HUES64 (cell line): ENCODE measurements at regions not wholly inside any gene's neighbourhood (a gene's known extent, or its start where the extent isn't known, plus 50 kb on each side); places are given as distances from the start of the nearest gene placed in this dataset.

Experiments used
- H3K27ac ChIP-seq: 2 replicates; pipeline ENCODE4 v1.7.0; 2013; ENCODE audit warnings: low read depth, low read length, inconsistent platforms
- H3K27me3 ChIP-seq: 2 replicates; pipeline ENCODE4 v1.6.1; 2013; ENCODE audit warnings: mild to moderate bottlenecking, low read length; ENCODE audit not compliant: insufficient read depth
- H3K36me3 ChIP-seq: 2 replicates; pipeline ENCODE4 v1.6.1; 2013; ENCODE audit warnings: mild to moderate bottlenecking, low read length; ENCODE audit not compliant: insufficient read depth
- H3K4me1 ChIP-seq: 2 replicates; pipeline ENCODE4 v1.6.1; 2013; ENCODE audit warnings: mild to moderate bottlenecking, low read length, moderate library complexity; ENCODE audit not compliant: insufficient read depth
- H3K4me3 ChIP-seq: 2 replicates; pipeline ENCODE4 v1.5.1; 2013; ENCODE audit warnings: mild to moderate bottlenecking, low read length, moderate library complexity
- H3K9ac ChIP-seq: 2 replicates; pipeline ENCODE4 v1.6.1; 2013; ENCODE audit warnings: mild to moderate bottlenecking, low read depth, low read length
- H3K9me3 ChIP-seq: 2 replicates; pipeline ENCODE4 v1.6.1; 2013; ENCODE audit warnings: low read depth, low read length; ENCODE audit not compliant: insufficient read depth
- WGBS: fragments of 150-250, 120-280 bp; methylation state at CpG from one replicate; pipeline ENCODE4 v1.1.7; 2013; ENCODE audit warnings: missing lambda C conversion rate; 5-methylcytosine and 5-hydroxymethylcytosine counted together

- no peaks in the 10 kb centered on the region for H3K36me3 ChIP-seq
- no peaks in the 10 kb centered on the region for H3K27me3 ChIP-seq
- H3K4me1 ChIP-seq = no peaks in the 10 kb centered on the region
- WGBS = 99% methylated on average over 4 of the region's 4 CpGs
- H3K9ac ChIP-seq = no peak overlapping the region
- H3K4me3 ChIP-seq = no peak overlapping the region
- H3K27ac ChIP-seq = no peak overlapping the region
- H3K9me3 ChIP-seq = peaks cover 8% of the 10 kb centered on the region; the same call in 1 of the 2 replicates
Measured at GRCh38 chr17:15133826-15134225, 131.3 kb downstream of the PMP22 start.

- Histone ChIP-seq H3K36me3 (no peaks in the 10 kb centered on the region), H3K9me3 (peaks cover 8% of the 10 kb centered on the region; the same call in 1 of the 2 replicates), H3K9ac (no peak overlapping the region), H3K4me3 (no peak overlapping the region), H3K4me1 (no peaks in the 10 kb centered on the region), H3K27me3 (no peaks in the 10 kb centered on the region), H3K27ac (no peak overlapping the region)
- WGBS = 98% methylated on average over 6 of the region's 6 CpGs
Measured at GRCh38 chr17:15133143-15133542, 132.0 kb downstream of the PMP22 start.

- Histone ChIP-seq H3K27me3 (no peaks in the 10 kb centered on the region), H3K36me3 (no peaks in the 10 kb centered on the region), H3K9me3 (peaks cover 8% of the 10 kb centered on the region; the same call in 1 of the 2 replicates), H3K27ac (no peak overlapping the region), H3K9ac (no peak overlapping the region), H3K4me3 (no peak overlapping the region), H3K4me1 (no peaks in the 10 kb centered on the region)
- 100% methylated on average over 2 of the region's 2 CpGs for WGBS
Measured at GRCh38 chr17:15130426-15130825, 134.7 kb downstream of the PMP22 start.

GRCh38 chr17:15129986-15130385, 135.1 kb downstream of the PMP22 start:
- Histone ChIP-seq H3K9me3 (peaks cover 8% of the 10 kb centered on the region; the same call in 1 of the 2 replicates), H3K27ac (no peak overlapping the region), H3K4me3 (no peak overlapping the region), H3K36me3 (no peaks in the 10 kb centered on the region), H3K27me3 (no peaks in the 10 kb centered on the region), H3K9ac (no peak overlapping the region), H3K4me1 (no peaks in the 10 kb centered on the region)
- 93% methylated on average over 3 of the region's 3 CpGs for WGBS

GRCh38 chr17:15124746-15125145, 140.4 kb downstream of the PMP22 start:
- WGBS = 40% methylated on average over 1 of the region's 1 CpG
- Histone ChIP-seq H3K4me1 (peaks cover 10% of the 10 kb centered on the region; the same call in 1 of the 2 replicates), H3K4me3 (no peak overlapping the region), H3K27ac (no peak overlapping the region), H3K27me3 (no peaks in the 10 kb centered on the region), H3K9me3 (no peaks in the 10 kb centered on the region), H3K9ac (no peak overlapping the region), H3K36me3 (no peaks in the 10 kb centered on the region)

GRCh38 chr17:15124264-15124595, 140.9 kb downstream of the PMP22 start:
- H3K4me3 ChIP-seq = no peak overlapping the region
- H3K4me1 ChIP-seq = peaks cover 13% of the 10 kb centered on the region; the same call in 1 of the 2 replicates
- WGBS = 89% methylated on average over 2 of the region's 2 CpGs
- H3K27ac ChIP-seq = no peak overlapping the region
- no peaks in the 10 kb centered on the region for H3K9me3 ChIP-seq
- no peak overlapping the region for H3K9ac ChIP-seq
- H3K27me3 ChIP-seq = no peaks in the 10 kb centered on the region
- no peaks in the 10 kb centered on the region for H3K36me3 ChIP-seq

- Histone ChIP-seq H3K36me3 (no peaks in the 10 kb centered on the region), H3K27me3 (no peaks in the 10 kb centered on the region), H3K9ac (no peak overlapping the region), H3K9me3 (no peaks in the 10 kb centered on the region), H3K4me1 (peaks cover 13% of the 10 kb centered on the region; the same call in 1 of the 2 replicates), H3K4me3 (no peak overlapping the region), H3K27ac (no peak overlapping the region)
- 89% methylated on average over 5 of the region's 5 CpGs for WGBS
Measured at GRCh38 chr17:15123593-15124263, 141.4 kb downstream of the PMP22 start.

- Histone ChIP-seq H3K4me3 (no peak overlapping the region), H3K27ac (no peak overlapping the region), H3K27me3 (no peaks in the 10 kb centered on the region), H3K9ac (no peak overlapping the region), H3K36me3 (no peaks in the 10 kb centered on the region), H3K9me3 (no peaks in the 10 kb centered on the region), H3K4me1 (peaks cover 13% of the 10 kb centered on the region; the same call in 1 of the 2 replicates)
- 94% methylated on average over 4 of the region's 4 CpGs for WGBS
Measured at GRCh38 chr17:15122857-15123256, 142.3 kb downstream of the PMP22 start.

GRCh38 chr17:15121426-15121825, 143.7 kb downstream of the PMP22 start:
- Histone ChIP-seq H3K36me3 (no peaks in the 10 kb centered on the region), H3K27ac (no peak overlapping the region), H3K4me3 (no peak overlapping the region), H3K9me3 (peaks cover 9% of the 10 kb centered on the region), H3K27me3 (no peaks in the 10 kb centered on the region), H3K4me1 (peaks cover 13% of the 10 kb centered on the region; the same call in 1 of the 2 replicates), H3K9ac (no peak overlapping the region)
- 92% methylated on average over 2 of the region's 2 CpGs for WGBS

GRCh38 chr17:15119968-15120367, 145.2 kb downstream of the PMP22 start:
- no peak overlapping the region for H3K4me3 ChIP-seq
- 70% methylated on average over 3 of the region's 3 CpGs for WGBS
- H3K9me3 ChIP-seq = peaks cover 24% of the 10 kb centered on the region
- no peak overlapping the region for H3K9ac ChIP-seq
- H3K27me3 ChIP-seq = no peaks in the 10 kb centered on the region
- peaks cover 13% of the 10 kb centered on the region; the same call in 1 of the 2 replicates for H3K4me1 ChIP-seq
- H3K36me3 ChIP-seq = no peaks in the 10 kb centered on the region
- H3K27ac ChIP-seq = no peak overlapping the region

- H3K4me1 ChIP-seq = peaks cover 18% of the 10 kb centered on the region
- WGBS = 78% methylated on average over 2 of the region's 2 CpGs
- H3K4me3 ChIP-seq = no peak overlapping the region
- H3K9me3 ChIP-seq = peaks cover 26% of the 10 kb centered on the region
- H3K9ac ChIP-seq = no peak overlapping the region
- H3K27me3 ChIP-seq = no peaks in the 10 kb centered on the region
- H3K36me3 ChIP-seq = no peaks in the 10 kb centered on the region
- H3K27ac ChIP-seq = no peak overlapping the region
Measured at GRCh38 chr17:15117239-15117638, 147.9 kb downstream of the PMP22 start.
